ENCODE measurements at regions not wholly inside any gene's neighbourhood (a gene's known extent, or its start where the extent isn't known, plus 50 kb on each side); places are given as distances from the start of the nearest gene placed in this dataset.

GRCh38 chr2:44836174-44836573, 105.3 kb upstream of the SIX3 start:
- no peak for TF ChIP-seq CTCF (IDR thresholded peaks at IDR 0.05; ENCODE audit: unreplicated experiment)
- Mint-ChIP-seq H3K4me3 (no peak overlapping the region), H3K27ac (no peak overlapping the region), H3K36me3 (no peaks in the 10 kb centered on the region), H3K27me3 (ENCODE audit: low read depth) (peaks cover 52% of the 10 kb centered on the region), H3K4me1 (no peaks in the 10 kb centered on the region), H3K9me3 (peaks cover 13% of the 10 kb centered on the region)
- DNase-seq (ENCODE audit: low spot score in 2 of 2, unreplicated experiment in 2 of 2) = no peak

DNA sequence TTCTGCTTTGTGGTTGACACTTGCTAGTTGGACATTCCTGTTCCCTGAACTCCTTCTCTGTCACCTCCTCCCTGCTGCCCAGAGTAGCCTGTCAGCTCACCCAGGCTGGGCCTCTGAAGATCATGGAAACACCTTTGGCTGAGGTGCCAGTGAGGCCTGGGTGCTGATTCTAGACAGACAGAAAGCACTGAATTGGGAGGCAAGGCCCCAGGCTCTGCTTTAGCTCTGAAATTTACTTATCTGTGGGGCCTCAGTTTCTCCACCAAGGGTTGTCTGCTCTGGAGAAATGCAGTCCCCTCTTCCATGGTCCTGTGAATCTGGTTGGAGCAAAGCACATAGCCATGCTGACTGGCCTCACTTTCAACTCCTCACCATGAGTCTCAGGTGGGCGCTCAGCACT, 104.6 kb upstream of the SIX3 start:
- no peak for TF ChIP-seq CTCF (IDR thresholded peaks at IDR 0.05; ENCODE audit: unreplicated experiment)
- no peak for DNase-seq (ENCODE audit: low spot score in 2 of 2, unreplicated experiment in 2 of 2)
- H3K4me1 Mint-ChIP-seq = no peaks in the 10 kb centered on the region
- H3K9me3 Mint-ChIP-seq = peaks cover 13% of the 10 kb centered on the region
- no peak overlapping the region for H3K4me3 Mint-ChIP-seq
- peaks cover 47% of the 10 kb centered on the region for H3K27me3 Mint-ChIP-seq (ENCODE audit: low read depth)
- H3K27ac Mint-ChIP-seq = no peak overlapping the region
- H3K36me3 Mint-ChIP-seq = no peaks in the 10 kb centered on the region

DNA sequence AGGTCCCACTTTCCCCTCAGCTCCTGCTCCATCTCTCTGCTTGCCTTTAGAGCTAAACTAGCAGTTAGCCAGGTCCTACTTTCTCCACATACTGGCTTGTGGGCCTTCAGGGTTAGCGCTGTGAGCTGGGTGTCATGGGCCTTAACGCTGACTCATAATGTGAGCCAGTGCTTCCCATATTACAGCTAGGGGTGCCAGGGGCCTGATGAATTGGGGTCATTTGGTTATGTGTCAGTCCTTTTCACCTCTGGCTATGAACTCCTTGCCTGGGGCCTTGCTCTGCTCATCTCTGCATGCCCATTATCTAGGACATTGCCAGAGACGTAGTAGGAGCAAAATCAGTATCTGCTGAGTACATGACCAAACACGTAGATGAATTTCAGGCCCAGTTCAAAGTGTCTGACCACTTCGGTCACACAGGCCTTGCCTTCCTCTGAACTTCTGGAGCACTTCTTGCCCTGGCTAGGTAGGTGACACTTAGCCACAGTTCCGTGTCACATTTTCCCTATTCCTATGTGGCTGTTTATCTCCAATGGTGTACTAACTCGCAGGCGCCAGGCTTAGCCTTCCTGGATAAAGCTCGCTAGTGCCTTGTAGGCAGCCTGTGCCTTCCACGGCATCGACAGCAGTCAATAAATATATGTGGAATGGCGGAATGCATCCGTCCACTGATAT, 103.2 kb upstream of the SIX3 start:
- DNase-seq (ENCODE audit: low spot score in 2 of 2, unreplicated experiment in 2 of 2) = no peak
- no peaks in the 10 kb centered on the region for H3K36me3 Mint-ChIP-seq
- H3K9me3 Mint-ChIP-seq = peaks cover 12% of the 10 kb centered on the region
- H3K4me1 Mint-ChIP-seq = no peaks in the 10 kb centered on the region
- TF ChIP-seq CTCF (IDR thresholded peaks at IDR 0.05; ENCODE audit: unreplicated experiment) = no peak
- peaks cover 47% of the 10 kb centered on the region for H3K27me3 Mint-ChIP-seq (ENCODE audit: low read depth)
- no peak overlapping the region for H3K27ac Mint-ChIP-seq
- no peak overlapping the region for H3K4me3 Mint-ChIP-seq

DNA sequence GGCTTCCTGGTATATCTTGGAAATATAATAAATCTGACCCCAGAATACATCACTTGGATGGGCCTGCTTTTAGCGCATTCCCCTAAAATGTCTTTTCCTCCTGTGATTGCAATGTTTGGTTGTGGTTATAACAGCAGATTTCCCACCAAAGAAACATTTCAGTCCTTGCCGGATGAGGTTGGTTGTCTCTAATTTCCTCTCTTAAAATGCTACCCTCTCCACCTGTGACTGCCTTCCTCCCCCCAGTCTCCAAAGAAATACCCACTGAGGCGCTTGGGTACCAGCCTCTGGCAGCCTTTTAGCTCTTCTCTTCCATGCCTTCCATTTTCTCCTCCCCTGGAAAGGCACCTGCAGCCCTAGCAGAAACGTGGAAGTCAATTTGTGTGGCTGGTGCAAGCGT, 102.1 kb upstream of the SIX3 start:
- peaks cover 42% of the 10 kb centered on the region for H3K27me3 Mint-ChIP-seq (ENCODE audit: low read depth)
- H3K9me3 Mint-ChIP-seq = peaks cover 5% of the 10 kb centered on the region
- no peak overlapping the region for H3K4me3 Mint-ChIP-seq
- no peaks in the 10 kb centered on the region for H3K4me1 Mint-ChIP-seq
- DNase-seq (ENCODE audit: low spot score in 2 of 2, unreplicated experiment in 2 of 2) = no peak
- H3K36me3 Mint-ChIP-seq = no peaks in the 10 kb centered on the region
- TF ChIP-seq CTCF (IDR thresholded peaks at IDR 0.05; ENCODE audit: unreplicated experiment) = no peak
- no peak overlapping the region for H3K27ac Mint-ChIP-seq

- H3K36me3 Mint-ChIP-seq = no peaks in the 10 kb centered on the region
- no peak for DNase-seq (ENCODE audit: low spot score in 2 of 2, unreplicated experiment in 2 of 2)
- no peak for TF ChIP-seq CTCF (IDR thresholded peaks at IDR 0.05; ENCODE audit: unreplicated experiment)
- no peak overlapping the region for H3K27ac Mint-ChIP-seq
- H3K4me1 Mint-ChIP-seq = no peaks in the 10 kb centered on the region
- no peak overlapping the region for H3K4me3 Mint-ChIP-seq
- H3K27me3 Mint-ChIP-seq (ENCODE audit: low read depth) = peaks cover 44% of the 10 kb centered on the region
- H3K9me3 Mint-ChIP-seq = no peaks in the 10 kb centered on the region
Observed at GRCh38 chr2:44839771-44840502, 101.6 kb upstream of the SIX3 start.
